LNCaP clone FGC (cell line): ENCODE measurements at regions not wholly inside any gene's neighbourhood (a gene's known extent, or its start where the extent isn't known, plus 50 kb on each side); places are given as distances from the start of the nearest gene placed in this dataset.

Experiments used
- DNase-seq: peaks from one replicate; pipeline ENCODE4 v3.0.0-alpha.2; 2011; ENCODE audit warnings: low read depth
- H3K4me3 ChIP-seq: 2 replicates; pipeline ENCODE4 v1.5.1; 2011; ENCODE audit warnings: mild to moderate bottlenecking, low read depth, low read length, control low read depth
- CTCF ChIP-seq: IDR thresholded peaks from 2 replicates; pipeline ENCODE4 v1.5.1; 2012; ENCODE audit warnings: mild to moderate bottlenecking; ENCODE audit not compliant: control insufficient read depth, insufficient read depth; ENCODE audit errors: extremely low read depth

- TF ChIP-seq CTCF: no peak
- DNase-seq: no peak
- H3K4me3 ChIP-seq: no peak overlapping the region
Observed at GRCh38 chr7:96415293-96415940, 93.5 kb upstream of the SLC25A13 start.

- peak; percentile 33 for DNase-seq
- peak; percentile 97 for TF ChIP-seq CTCF
- H3K4me3 ChIP-seq: no peak overlapping the region
Observed at GRCh38 chr7:96414931-96415292, 93.0 kb upstream of the SLC25A13 start.

- no peak for DNase-seq
- no peak overlapping the region for H3K4me3 ChIP-seq
- TF ChIP-seq CTCF: no peak
Observed at GRCh38 chr7:96410126-96410839, 88.4 kb upstream of the SLC25A13 start.

GRCh38 chr7:96408881-96409280, 87.0 kb upstream of the SLC25A13 start:
- no peak for TF ChIP-seq CTCF
- DNase-seq: no peak
- no peak overlapping the region for H3K4me3 ChIP-seq

- no peak for DNase-seq
- TF ChIP-seq CTCF: no peak
Observed at GRCh38 chr7:96407427-96407826, 85.5 kb upstream of the SLC25A13 start.

GRCh38 chr7:96402913-96403312, 81.0 kb upstream of the SLC25A13 start:
- no peak for DNase-seq

More at GRCh38 chr7:96407427-96407826, 85.5 kb upstream of the SLC25A13 start:
- no peak overlapping the region for H3K4me3 ChIP-seq

More at GRCh38 chr7:96402913-96403312, 81.0 kb upstream of the SLC25A13 start:
- no peak overlapping the region for H3K4me3 ChIP-seq
- no peak for TF ChIP-seq CTCF
